ENCODE measurements at regions not wholly inside any gene's neighbourhood (a gene's known extent, or its start where the extent isn't known, plus 50 kb on each side); places are given as distances from the start of the nearest gene placed in this dataset.

DNA sequence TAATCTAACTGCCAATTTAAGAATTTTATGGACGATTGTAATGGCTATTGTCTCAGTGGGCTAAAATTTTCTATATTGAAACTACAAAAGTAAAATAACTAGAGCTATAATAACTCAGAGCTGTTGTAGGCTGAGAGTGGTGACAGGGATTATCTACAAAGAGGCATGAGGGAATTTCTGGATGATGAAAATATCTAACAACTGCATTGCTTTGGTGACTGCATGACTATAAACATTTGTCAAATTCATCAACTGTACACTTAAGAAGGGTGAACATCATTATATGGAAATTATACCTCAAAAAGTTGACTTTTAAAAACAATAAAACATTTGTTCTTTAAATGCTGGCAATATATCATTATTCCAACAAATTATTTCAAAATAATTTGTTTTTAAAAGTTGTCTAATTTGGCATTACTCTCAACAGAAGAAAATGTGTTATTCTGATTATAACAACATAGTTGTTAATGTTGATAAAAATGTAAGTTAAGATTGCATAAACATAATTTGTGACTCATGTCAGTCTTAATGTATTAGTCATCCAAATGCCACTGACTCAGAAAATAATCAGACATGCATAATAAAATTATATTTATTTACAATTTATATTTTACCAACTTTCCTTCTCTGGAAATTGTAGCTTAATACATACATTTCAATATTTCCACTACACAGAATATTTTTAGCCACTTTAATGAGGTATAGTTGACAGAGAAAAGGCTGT is 865.1 kb upstream of the VRK2 start:
- no peak for TF ChIP-seq POLR2A (IDR thresholded peaks at IDR 0.05)
- no peak for TF ChIP-seq EP300 (IDR thresholded peaks at IDR 0.05)
- TF ChIP-seq, protein P1, sequence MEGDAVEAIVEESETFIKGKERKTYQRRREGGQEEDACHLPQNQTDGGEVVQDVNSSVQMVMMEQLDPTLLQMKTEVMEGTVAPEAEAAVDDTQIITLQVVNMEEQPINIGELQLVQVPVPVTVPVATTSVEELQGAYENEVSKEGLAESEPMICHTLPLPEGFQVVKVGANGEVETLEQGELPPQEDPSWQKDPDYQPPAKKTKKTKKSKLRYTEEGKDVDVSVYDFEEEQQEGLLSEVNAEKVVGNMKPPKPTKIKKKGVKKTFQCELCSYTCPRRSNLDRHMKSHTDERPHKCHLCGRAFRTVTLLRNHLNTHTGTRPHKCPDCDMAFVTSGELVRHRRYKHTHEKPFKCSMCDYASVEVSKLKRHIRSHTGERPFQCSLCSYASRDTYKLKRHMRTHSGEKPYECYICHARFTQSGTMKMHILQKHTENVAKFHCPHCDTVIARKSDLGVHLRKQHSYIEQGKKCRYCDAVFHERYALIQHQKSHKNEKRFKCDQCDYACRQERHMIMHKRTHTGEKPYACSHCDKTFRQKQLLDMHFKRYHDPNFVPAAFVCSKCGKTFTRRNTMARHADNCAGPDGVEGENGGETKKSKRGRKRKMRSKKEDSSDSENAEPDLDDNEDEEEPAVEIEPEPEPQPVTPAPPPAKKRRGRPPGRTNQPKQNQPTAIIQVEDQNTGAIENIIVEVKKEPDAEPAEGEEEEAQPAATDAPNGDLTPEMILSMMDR (IDR thresholded peaks at IDR 0.05): no peak
- DNase-seq: no peak
- no peaks in the 10 kb centered on the region for H3K27me3 ChIP-seq
- no peaks in the 10 kb centered on the region for H3K36me3 ChIP-seq
- H3K27ac ChIP-seq: no peak overlapping the region
- WGBS, 3 donors: 52 to 59% (median 59%) methylated on average over 1 of the region's 1 CpG
- intact Hi-C loops (cut with DNase I): no loop called here
- H3K4me3 ChIP-seq: no peak overlapping the region
- H3K4me1 ChIP-seq (ENCODE audit: insufficient read depth): no peaks in the 10 kb centered on the region
- no peaks in the 10 kb centered on the region for H3K9me3 ChIP-seq

DNA sequence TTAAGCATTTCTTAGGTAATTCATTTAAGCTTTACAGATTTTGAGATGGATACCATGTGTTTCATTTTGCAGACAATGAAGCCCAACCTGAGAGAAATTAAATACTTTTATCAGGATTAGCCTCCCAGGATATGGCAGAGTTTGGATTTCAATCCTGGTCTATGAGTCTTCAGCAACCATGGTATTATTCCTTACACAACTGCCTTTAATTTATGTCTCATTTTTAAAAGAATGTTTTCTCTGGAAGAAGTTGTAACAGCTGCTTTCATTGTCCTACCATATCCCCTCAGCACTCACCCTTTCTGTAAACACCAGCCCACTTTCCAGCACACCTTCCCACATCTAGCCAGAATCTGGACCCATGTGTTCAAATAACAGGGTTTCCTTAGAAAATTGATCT is 863.7 kb upstream of the VRK2 start:
- H3K36me3 ChIP-seq: no peaks in the 10 kb centered on the region
- no peak overlapping the region for H3K27ac ChIP-seq
- intact Hi-C loops (cut with DNase I): no loop called here
- no peaks in the 10 kb centered on the region for H3K4me1 ChIP-seq (ENCODE audit: insufficient read depth)
- DNase-seq: no peak
- H3K4me3 ChIP-seq: no peak overlapping the region
- no peaks in the 10 kb centered on the region for H3K27me3 ChIP-seq
- H3K9me3 ChIP-seq: no peaks in the 10 kb centered on the region
- TF ChIP-seq, protein P1 (IDR thresholded peaks at IDR 0.05): no peak
- no peak for TF ChIP-seq EP300 (IDR thresholded peaks at IDR 0.05)
- TF ChIP-seq POLR2A (IDR thresholded peaks at IDR 0.05): no peak

DNA sequence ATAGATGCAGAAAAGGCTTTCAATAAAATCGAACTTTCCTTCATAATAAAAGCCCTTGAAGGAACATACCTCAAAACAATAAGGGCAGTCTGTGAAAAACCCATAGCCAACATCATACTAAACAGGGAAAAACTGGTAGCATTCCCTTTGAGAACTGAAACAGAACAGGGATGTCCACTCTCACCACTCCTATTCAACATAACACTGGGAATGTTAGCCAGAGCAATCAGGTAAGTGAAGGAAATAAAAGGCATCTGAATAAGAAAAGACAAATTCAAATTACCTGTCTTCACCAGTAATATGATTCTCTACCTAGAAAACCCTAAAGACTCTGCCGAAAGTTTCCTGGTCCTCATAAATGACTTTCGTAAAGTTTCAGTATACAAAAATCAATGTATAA is 861.0 kb upstream of the VRK2 start:
- Histone ChIP-seq H3K4me3 (no peak overlapping the region), H3K9me3 (no peaks in the 10 kb centered on the region), H3K36me3 (no peaks in the 10 kb centered on the region), H3K4me1 (ENCODE audit: insufficient read depth) (no peaks in the 10 kb centered on the region), H3K27me3 (no peaks in the 10 kb centered on the region), H3K27ac (no peak overlapping the region)
- TF ChIP-seq, protein P1 (IDR thresholded peaks at IDR 0.05): no peak
- TF ChIP-seq EP300 (IDR thresholded peaks at IDR 0.05): no peak
- TF ChIP-seq POLR2A (IDR thresholded peaks at IDR 0.05): no peak
- no peak for DNase-seq
- WGBS, 3 donors: 82 to 92% (median 83%) methylated on average over 3 of the region's 3 CpGs
- intact Hi-C loops (cut with DNase I): no loop called here

DNA sequence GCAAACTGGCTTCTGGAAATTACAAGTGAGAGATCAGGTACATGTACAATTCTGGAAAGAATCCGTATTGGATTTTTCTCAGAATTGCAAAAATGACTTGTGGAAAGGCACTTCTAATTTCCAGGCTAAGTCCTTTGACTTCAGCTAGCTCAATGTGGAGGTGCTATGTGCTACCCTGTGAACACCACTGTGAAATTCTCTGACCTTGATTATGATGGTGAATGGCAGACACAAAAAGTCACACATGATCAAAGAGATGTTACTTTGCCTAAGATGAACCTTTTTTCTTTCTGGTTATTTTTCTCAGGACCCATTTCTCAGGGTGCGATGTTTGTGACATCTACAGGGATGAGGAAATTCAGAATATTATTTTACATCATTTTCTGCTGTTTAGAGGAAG is 856.6 kb upstream of the VRK2 start:
- H3K36me3 ChIP-seq: no peaks in the 10 kb centered on the region
- DNase-seq: no peak
- H3K4me1 ChIP-seq (ENCODE audit: insufficient read depth): no peaks in the 10 kb centered on the region
- H3K27ac ChIP-seq: no peak overlapping the region
- intact Hi-C loops (cut with DNase I): no loop called here
- H3K27me3 ChIP-seq: no peaks in the 10 kb centered on the region
- no peaks in the 10 kb centered on the region for H3K9me3 ChIP-seq
- 69 to 73% (median 73%) methylated on average over 2 of the region's 2 CpGs for WGBS, 3 donors
- no peak for TF ChIP-seq EP300 (IDR thresholded peaks at IDR 0.05)
- TF ChIP-seq, protein P1 (IDR thresholded peaks at IDR 0.05): no peak
- no peak for TF ChIP-seq POLR2A (IDR thresholded peaks at IDR 0.05)
- H3K4me3 ChIP-seq: no peak overlapping the region

Measured in ovary (tissue), 7 donors.